B cell (primary cell): ENCODE measurements at regions not wholly inside any gene's neighbourhood (a gene's known extent, or its start where the extent isn't known, plus 50 kb on each side); places are given as distances from the start of the nearest gene placed in this dataset.

Experiments used
- EZH2 ChIP-seq: IDR thresholded peaks from 2 replicates; pipeline ENCODE4 v1.6.1; 2012; ENCODE audit warnings: borderline replicate concordance, low read depth, mild to moderate bottlenecking, moderate library complexity, low read length; ENCODE audit not compliant: insufficient read depth, poor library complexity, severe bottlenecking
- TF ChIP-seq, protein P1 (sequence below): fragments of 200-600 bp; IDR thresholded peaks from one replicate; pipeline ENCODE4 v1.8.0; 2022; ENCODE audit warnings: antibody characterized with exemption, mild to moderate bottlenecking

GRCh38 chr22:23396362-23397007, 183.6 kb downstream of the IGLL1 start:
- TF ChIP-seq, protein P1, sequence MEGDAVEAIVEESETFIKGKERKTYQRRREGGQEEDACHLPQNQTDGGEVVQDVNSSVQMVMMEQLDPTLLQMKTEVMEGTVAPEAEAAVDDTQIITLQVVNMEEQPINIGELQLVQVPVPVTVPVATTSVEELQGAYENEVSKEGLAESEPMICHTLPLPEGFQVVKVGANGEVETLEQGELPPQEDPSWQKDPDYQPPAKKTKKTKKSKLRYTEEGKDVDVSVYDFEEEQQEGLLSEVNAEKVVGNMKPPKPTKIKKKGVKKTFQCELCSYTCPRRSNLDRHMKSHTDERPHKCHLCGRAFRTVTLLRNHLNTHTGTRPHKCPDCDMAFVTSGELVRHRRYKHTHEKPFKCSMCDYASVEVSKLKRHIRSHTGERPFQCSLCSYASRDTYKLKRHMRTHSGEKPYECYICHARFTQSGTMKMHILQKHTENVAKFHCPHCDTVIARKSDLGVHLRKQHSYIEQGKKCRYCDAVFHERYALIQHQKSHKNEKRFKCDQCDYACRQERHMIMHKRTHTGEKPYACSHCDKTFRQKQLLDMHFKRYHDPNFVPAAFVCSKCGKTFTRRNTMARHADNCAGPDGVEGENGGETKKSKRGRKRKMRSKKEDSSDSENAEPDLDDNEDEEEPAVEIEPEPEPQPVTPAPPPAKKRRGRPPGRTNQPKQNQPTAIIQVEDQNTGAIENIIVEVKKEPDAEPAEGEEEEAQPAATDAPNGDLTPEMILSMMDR = no peak
- TF ChIP-seq EZH2 = no peak
